Thyroid gland (tissue), 4 donors: ENCODE measurements at regions not wholly inside any gene's neighbourhood (a gene's known extent, or its start where the extent isn't known, plus 50 kb on each side); places are given as distances from the start of the nearest gene placed in this dataset.

Source experiments
- CTCF ChIP-seq, 6 experiments: fragments of 200-600 bp in 3 of 6; fragments of 450-650 bp in 3 of 6; sonication (generic) in 3 of 6; IDR thresholded peaks; one replicate each; pipeline ENCODE4 v1.5.1; 2016 to 2019; ENCODE audit warnings: antibody characterized with exemption in 6 of 6, mild to moderate bottlenecking in 2 of 6, inconsistent platforms in 1 of 6, moderate library complexity in 1 of 6
- POLR2A ChIP-seq, 2 donors: fragments of 450-650 bp; IDR thresholded peaks; one replicate each; pipeline ENCODE4 v1.6.1; 2017; ENCODE audit warnings: antibody characterized with exemption in 2 of 2, mild to moderate bottlenecking in 2 of 2, moderate library complexity in 1 of 2

GRCh38 chr5:17065458-17065857, 129.4 kb upstream of the MYO10 start:
- TF ChIP-seq CTCF (IDR thresholded peaks at IDR 0.05) (no peak), POLR2A (IDR thresholded peaks at IDR 0.05) (no peak)
